ENCODE measurements at regions not wholly inside any gene's neighbourhood (a gene's known extent, or its start where the extent isn't known, plus 50 kb on each side); places are given as distances from the start of the nearest gene placed in this dataset.

DNA sequence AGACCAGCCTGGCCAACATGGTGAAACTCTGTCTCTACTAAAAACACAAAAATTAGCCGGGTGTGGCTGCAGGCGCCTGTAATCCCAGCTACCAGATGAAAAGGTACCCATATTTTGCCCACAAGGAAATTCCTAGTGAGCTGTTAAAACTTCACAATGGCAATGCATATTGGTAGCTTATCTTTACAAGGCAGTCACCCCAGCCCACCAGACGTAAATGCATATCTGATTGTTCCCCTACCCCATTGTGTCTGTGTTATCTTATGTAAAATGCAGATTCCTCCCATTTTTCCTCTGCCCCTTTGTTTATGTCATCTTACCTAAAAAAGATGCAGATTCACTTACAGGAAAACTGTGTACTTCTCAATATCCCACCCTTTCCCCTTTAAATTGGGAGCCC is 103.1 kb upstream of the SLC2A1 start:
- Histone ChIP-seq H3K4me1 (ENCODE audit: control insufficient read depth in 1 of 2, insufficient read depth in 2 of 2, low read length in 2 of 2) (no peaks in the 10 kb centered on the region), H3K27ac (ENCODE audit: low read depth in 1 of 2, low read length in 2 of 2) (no peak overlapping the region), H3K9me3 (ENCODE audit: control insufficient read depth, low read length) (no peaks in the 10 kb centered on the region), H3K4me3 (ENCODE audit: low read length in 2 of 2) (no peak overlapping the region), H3K36me3 (ENCODE audit: control insufficient read depth in 1 of 2, insufficient read depth in 2 of 2, low read length in 1 of 2) (no peaks in the 10 kb centered on the region), H3K27me3 (ENCODE audit: control insufficient read depth in 1 of 2, insufficient read depth in 2 of 2, low read length in 1 of 2) (no peaks in the 10 kb centered on the region)
- WGBS, 2 donors = 87 to 92% methylated on average over 3 of the region's 3 CpGs
- ATAC-seq (ENCODE audit: low FRiP score) = no peak
- intact Hi-C loops (cut with DNase I) = no loop called here
- no peak for DNase-seq

DNA sequence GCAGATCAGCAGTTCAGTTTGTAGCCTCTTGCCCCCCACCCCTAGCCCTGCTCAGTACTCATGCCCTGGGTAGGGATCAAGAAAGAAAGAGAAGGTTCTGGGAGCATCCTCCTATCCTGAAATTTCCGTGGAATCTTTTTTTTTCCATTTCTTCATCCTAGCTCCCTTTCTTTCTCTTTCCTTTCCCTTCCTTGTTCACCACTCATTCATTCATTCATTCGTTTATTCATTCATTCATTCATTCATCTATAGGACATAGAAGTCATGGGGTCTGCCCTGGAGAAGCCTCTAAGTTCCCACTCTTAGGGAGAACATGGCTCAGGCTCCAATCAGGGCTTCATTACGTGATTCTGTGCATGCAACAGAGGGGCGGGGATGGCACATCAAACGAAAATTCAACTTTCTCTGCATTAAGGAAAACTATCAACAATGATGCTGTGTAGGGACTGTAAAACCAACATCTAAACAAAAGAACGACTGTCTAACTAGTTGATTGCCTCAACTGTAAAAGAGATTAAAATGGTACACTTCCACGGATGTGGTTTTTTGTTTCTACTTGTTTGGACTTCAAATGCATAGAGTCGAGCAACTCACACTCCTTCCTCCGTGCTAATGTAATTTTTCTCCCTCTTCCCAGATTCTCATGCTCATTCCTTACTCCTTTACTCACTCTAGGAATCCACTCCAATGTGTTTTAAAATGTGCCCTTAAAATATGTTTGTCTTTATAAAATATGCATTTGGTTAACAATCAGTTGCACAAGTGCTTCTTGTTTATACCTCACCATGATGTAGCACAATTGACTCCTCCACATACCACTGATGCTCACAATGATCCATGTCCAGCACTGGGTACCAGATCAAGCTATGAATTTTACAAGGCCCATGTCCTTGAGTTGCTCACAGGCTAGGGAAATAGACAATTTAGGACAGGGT is 101.2 kb upstream of the SLC2A1 start:
- Histone ChIP-seq H3K27me3 (ENCODE audit: control insufficient read depth in 1 of 2, insufficient read depth in 2 of 2, low read length in 1 of 2) (no peaks in the 10 kb centered on the region), H3K27ac (ENCODE audit: low read depth in 1 of 2, low read length in 2 of 2) (no peak overlapping the region), H3K9me3 (ENCODE audit: control insufficient read depth, low read length) (no peaks in the 10 kb centered on the region), H3K36me3 (ENCODE audit: control insufficient read depth in 1 of 2, insufficient read depth in 2 of 2, low read length in 1 of 2) (no peaks in the 10 kb centered on the region), H3K4me1 (ENCODE audit: control insufficient read depth in 1 of 2, insufficient read depth in 2 of 2, low read length in 2 of 2) (no peaks in the 10 kb centered on the region), H3K4me3 (ENCODE audit: low read length in 2 of 2) (no peak overlapping the region)
- ATAC-seq (ENCODE audit: low FRiP score) (no peak), DNase-seq (no peak)
- intact Hi-C loops (cut with DNase I) = no loop called here
- WGBS, 2 donors = 77 to 78% methylated on average over 9 of the region's 9 CpGs

DNA sequence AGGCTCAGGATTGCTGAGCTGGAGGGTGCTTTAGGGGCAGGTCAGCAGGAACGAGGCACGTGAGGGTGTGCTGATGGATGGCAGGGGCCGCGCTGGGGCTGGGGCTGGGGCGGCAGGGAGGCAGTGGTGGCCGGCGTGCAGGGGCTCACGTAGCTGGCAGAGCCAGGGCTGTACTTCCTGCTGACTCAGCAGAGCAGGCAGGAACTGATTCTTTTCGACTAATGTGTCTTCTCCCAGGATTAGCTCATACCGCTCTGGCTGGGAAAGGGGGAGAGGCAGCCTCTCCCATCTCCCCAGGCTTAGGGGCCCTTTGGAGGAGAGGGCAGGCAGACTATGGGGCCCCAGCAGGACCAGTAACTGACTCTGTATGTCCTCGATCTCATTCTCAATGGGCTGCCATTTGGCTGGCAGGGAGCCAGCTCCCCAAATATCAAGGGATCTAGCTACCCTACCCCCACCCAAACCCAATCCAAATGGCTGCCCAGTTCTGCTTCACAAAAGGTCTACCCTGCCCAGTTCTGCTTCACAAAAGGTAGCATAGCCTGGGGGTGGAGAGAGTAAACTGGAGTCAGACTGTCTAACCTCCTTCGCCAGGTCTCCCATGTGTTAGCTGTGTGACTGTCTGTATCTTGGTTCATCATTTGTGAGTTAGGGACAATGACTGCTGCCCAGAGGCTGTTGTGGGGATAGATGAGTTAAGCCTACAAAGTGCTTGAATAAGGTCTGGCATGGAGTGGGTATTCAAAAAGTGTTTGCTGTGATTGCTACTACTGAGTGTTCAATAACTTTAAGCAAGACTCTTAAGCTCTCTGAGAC is 100.1 kb upstream of the SLC2A1 start:
- Histone ChIP-seq H3K9me3 (ENCODE audit: control insufficient read depth, low read length) (no peaks in the 10 kb centered on the region), H3K27ac (ENCODE audit: low read depth in 1 of 2, low read length in 2 of 2) (no peak overlapping the region), H3K27me3 (ENCODE audit: control insufficient read depth in 1 of 2, insufficient read depth in 2 of 2, low read length in 1 of 2) (no peaks in the 10 kb centered on the region), H3K4me1 (ENCODE audit: control insufficient read depth in 1 of 2, insufficient read depth in 2 of 2, low read length in 2 of 2) (no peaks in the 10 kb centered on the region), H3K4me3 (ENCODE audit: low read length in 2 of 2) (no peak overlapping the region), H3K36me3 (ENCODE audit: control insufficient read depth in 1 of 2, insufficient read depth in 2 of 2, low read length in 1 of 2) (no peaks in the 10 kb centered on the region)
- DNase-seq = peak in 1 of 2 donors; percentile 73
- intact Hi-C loops (cut with DNase I) = no loop called here
- WGBS, 2 donors = 27 to 28% methylated on average over 12 of the region's 12 CpGs
- no peak for ATAC-seq (ENCODE audit: low FRiP score)

DNA sequence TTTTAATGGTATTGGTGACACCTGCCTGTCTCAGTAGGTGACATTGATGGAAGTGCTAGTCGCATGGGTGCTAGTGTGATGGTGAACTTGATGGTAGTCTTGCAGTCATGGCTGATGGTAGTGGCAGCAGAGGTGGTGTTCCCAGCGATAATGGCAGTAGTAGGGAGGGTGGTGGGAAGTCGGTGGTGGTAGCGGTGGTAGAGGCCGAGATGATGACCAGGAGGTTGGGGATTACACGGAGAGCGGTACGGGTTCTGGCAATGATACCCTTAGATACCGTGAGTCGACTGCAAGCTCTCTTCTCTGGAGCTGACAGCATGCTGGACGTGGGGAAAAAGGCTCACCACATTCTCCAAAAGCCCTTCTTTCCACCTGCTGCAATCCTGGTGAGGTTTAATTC is 99.4 kb upstream of the SLC2A1 start:
- H3K4me1 ChIP-seq (ENCODE audit: control insufficient read depth in 1 of 2, insufficient read depth in 2 of 2, low read length in 2 of 2) = no peaks in the 10 kb centered on the region
- intact Hi-C loops (cut with DNase I) = no loop called here
- H3K4me3 ChIP-seq (ENCODE audit: low read length in 2 of 2) = no peak overlapping the region
- no peaks in the 10 kb centered on the region for H3K27me3 ChIP-seq (ENCODE audit: control insufficient read depth in 1 of 2, insufficient read depth in 2 of 2, low read length in 1 of 2)
- DNase-seq (no peak), ATAC-seq (ENCODE audit: low FRiP score) (no peak)
- WGBS, 2 donors = 91 to 93% methylated on average over 11 of the region's 11 CpGs
- H3K27ac ChIP-seq (ENCODE audit: low read depth in 1 of 2, low read length in 2 of 2) = no peak overlapping the region
- no peaks in the 10 kb centered on the region for H3K36me3 ChIP-seq (ENCODE audit: control insufficient read depth in 1 of 2, insufficient read depth in 2 of 2, low read length in 1 of 2)
- no peaks in the 10 kb centered on the region for H3K9me3 ChIP-seq (ENCODE audit: control insufficient read depth, low read length)

DNA sequence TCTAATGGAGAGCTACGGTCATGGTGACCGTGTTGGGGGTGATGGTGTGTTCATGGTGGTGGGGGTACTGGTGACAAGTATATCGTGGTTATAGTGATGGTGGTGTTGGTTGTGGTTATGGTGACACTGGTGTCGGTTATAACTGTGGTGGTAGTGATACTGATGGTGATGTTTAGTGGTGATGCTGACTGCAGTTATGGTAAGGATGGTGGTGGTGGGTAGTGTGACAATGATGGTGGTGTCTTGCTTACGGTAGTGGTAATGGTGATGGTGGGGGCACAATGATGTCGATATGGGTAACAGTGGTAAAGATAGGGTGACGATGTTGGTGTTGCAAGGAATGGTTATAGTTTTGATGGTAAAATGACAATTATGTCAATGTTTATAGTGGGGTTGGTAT is 98.9 kb upstream of the SLC2A1 start:
- Histone ChIP-seq H3K4me3 (ENCODE audit: low read length in 2 of 2) (no peak overlapping the region), H3K4me1 (ENCODE audit: control insufficient read depth in 1 of 2, insufficient read depth in 2 of 2, low read length in 2 of 2) (no peaks in the 10 kb centered on the region), H3K9me3 (ENCODE audit: control insufficient read depth, low read length) (no peaks in the 10 kb centered on the region), H3K27me3 (ENCODE audit: control insufficient read depth in 1 of 2, insufficient read depth in 2 of 2, low read length in 1 of 2) (no peaks in the 10 kb centered on the region), H3K36me3 (ENCODE audit: control insufficient read depth in 1 of 2, insufficient read depth in 2 of 2, low read length in 1 of 2) (no peaks in the 10 kb centered on the region), H3K27ac (ENCODE audit: low read depth in 1 of 2, low read length in 2 of 2) (no peak overlapping the region)
- 97 to 98% methylated on average over 7 of the region's 7 CpGs for WGBS, 2 donors
- DNase-seq = no peak
- ATAC-seq (ENCODE audit: low FRiP score) = no peak
- intact Hi-C loops (cut with DNase I) = no loop called here

DNA sequence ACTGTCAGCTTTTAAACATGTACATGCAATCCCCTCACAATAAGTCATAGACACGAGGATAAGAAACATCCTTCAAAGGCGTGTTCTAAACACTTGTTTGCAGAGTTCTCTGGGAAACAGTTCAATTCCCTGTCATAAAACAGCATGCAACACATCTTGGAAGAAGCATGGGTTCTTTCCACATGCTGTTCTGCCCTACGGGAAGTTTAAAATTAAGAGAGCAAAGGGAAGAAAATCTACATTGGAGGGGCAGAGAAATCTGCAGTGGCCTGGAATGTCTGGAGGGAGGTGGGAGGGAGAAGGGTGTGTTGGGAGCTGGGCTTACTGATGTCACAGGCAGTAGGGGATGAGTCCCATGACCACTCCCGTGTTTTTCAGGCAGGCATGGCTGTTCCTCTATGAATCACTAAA is 98.3 kb upstream of the SLC2A1 start:
- H3K27ac ChIP-seq (ENCODE audit: low read depth in 1 of 2, low read length in 2 of 2) = no peak overlapping the region
- ATAC-seq (ENCODE audit: low FRiP score) (no peak), DNase-seq (no peak)
- 57 to 69% methylated on average over 4 of the region's 4 CpGs for WGBS, 2 donors
- H3K4me1 ChIP-seq (ENCODE audit: control insufficient read depth in 1 of 2, insufficient read depth in 2 of 2, low read length in 2 of 2) = no peaks in the 10 kb centered on the region
- H3K4me3 ChIP-seq (ENCODE audit: low read length in 2 of 2) = no peak overlapping the region
- H3K9me3 ChIP-seq (ENCODE audit: control insufficient read depth, low read length) = no peaks in the 10 kb centered on the region
- intact Hi-C loops (cut with DNase I) = no loop called here
- H3K36me3 ChIP-seq (ENCODE audit: control insufficient read depth in 1 of 2, insufficient read depth in 2 of 2, low read length in 1 of 2) = no peaks in the 10 kb centered on the region
- H3K27me3 ChIP-seq (ENCODE audit: control insufficient read depth in 1 of 2, insufficient read depth in 2 of 2, low read length in 1 of 2) = no peaks in the 10 kb centered on the region

DNA sequence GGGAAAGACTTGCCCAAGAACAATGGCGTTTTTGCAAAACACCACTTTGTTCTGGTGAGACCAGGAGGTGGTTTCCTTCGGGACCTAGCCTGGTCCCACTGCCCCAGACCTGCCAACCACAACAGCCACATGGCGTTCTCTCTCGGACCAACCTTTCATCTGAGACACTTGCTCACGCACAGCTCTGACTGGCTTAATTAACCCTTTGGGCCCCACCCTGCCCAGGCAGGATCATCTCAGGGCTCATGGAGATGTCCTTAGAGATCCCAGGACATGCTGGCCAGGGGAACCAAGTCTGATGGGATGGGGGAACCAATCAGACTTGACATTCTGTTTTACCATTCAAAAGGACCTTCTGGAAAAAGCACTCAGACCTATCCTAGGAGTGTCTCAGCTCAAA is 97.8 kb upstream of the SLC2A1 start:
- DNase-seq = no peak
- H3K27ac ChIP-seq (ENCODE audit: low read depth in 1 of 2, low read length in 2 of 2) = no peak overlapping the region
- no peak overlapping the region for H3K4me3 ChIP-seq (ENCODE audit: low read length in 2 of 2)
- H3K9me3 ChIP-seq (ENCODE audit: control insufficient read depth, low read length) = no peaks in the 10 kb centered on the region
- no peaks in the 10 kb centered on the region for H3K4me1 ChIP-seq (ENCODE audit: control insufficient read depth in 1 of 2, insufficient read depth in 2 of 2, low read length in 2 of 2)
- no peak for ATAC-seq (ENCODE audit: low FRiP score)
- WGBS, 2 donors = 9 to 13% methylated on average over 5 of the region's 5 CpGs
- intact Hi-C loops (cut with DNase I) = no loop called here
- no peaks in the 10 kb centered on the region for H3K36me3 ChIP-seq (ENCODE audit: control insufficient read depth in 1 of 2, insufficient read depth in 2 of 2, low read length in 1 of 2)
- no peaks in the 10 kb centered on the region for H3K27me3 ChIP-seq (ENCODE audit: control insufficient read depth in 1 of 2, insufficient read depth in 2 of 2, low read length in 1 of 2)

DNA sequence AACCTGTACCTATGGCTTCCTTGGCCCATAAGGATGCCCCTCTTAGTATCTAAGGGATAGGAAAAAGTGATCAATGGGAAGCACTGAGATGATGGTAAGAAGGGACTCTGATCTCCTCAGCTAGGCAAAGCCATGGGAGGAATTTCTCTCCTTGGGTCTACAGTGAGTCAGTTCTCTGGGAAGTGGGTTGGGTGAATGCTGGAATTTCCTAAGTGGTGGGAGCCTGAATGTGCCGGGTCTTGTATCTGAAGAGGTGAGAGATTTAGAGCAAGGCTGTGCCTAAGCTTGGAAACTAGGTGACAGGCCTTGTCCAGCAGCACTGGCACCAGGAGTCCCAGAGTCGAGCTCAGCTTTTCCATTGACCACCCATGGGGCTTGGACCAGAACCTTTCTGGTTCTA is 96.3 kb upstream of the SLC2A1 start:
- no peak overlapping the region for H3K4me3 ChIP-seq (ENCODE audit: low read length in 2 of 2)
- H3K27me3 ChIP-seq (ENCODE audit: control insufficient read depth in 1 of 2, insufficient read depth in 2 of 2, low read length in 1 of 2) = no peaks in the 10 kb centered on the region
- WGBS, 2 donors = 83 to 89% methylated on average over 2 of the region's 2 CpGs
- no peaks in the 10 kb centered on the region for H3K4me1 ChIP-seq (ENCODE audit: control insufficient read depth in 1 of 2, insufficient read depth in 2 of 2, low read length in 2 of 2)
- intact Hi-C loops (cut with DNase I) = no loop called here
- no peak overlapping the region for H3K27ac ChIP-seq (ENCODE audit: low read depth in 1 of 2, low read length in 2 of 2)
- DNase-seq = no peak
- no peak for ATAC-seq (ENCODE audit: low FRiP score)
- no peaks in the 10 kb centered on the region for H3K9me3 ChIP-seq (ENCODE audit: control insufficient read depth, low read length)
- no peaks in the 10 kb centered on the region for H3K36me3 ChIP-seq (ENCODE audit: control insufficient read depth in 1 of 2, insufficient read depth in 2 of 2, low read length in 1 of 2)

Data from aorta (tissue), 5 donors.